GM12878 (cell line): ENCODE measurements at regions not wholly inside any gene's neighbourhood (a gene's known extent, or its start where the extent isn't known, plus 50 kb on each side); places are given as distances from the start of the nearest gene placed in this dataset.

Experiments used
- ATAC-seq: fragments of 200-7000 bp; cut with Tn5 transposase; 3 replicates; pipeline ENCODE4 v1.9.1; 2020; ENCODE audit warnings: mild to moderate bottlenecking, moderate library complexity
- BruUV-seq: library from RNA; stranded (reverse); fragments of 400-500 nt; replicated peaks from 2 replicates; lab custom pipeline; 2021; lab: Mats Ljungman, UMichigan
- CTCF ChIA-PET: fragments of 300-600 bp; sonication (Branson Sonifier 250); formaldehyde crosslinking; extraction: SDS; loops from one replicate; lab custom pipeline; 2021; ENCODE audit warnings: inconsistent platforms; lab: Yijun Ruan, JAX
- POLR2A ChIA-PET: fragments of 350-600 bp; formaldehyde crosslinking; extraction: SDS; loops from one replicate; lab custom pipeline; 2021; ENCODE audit warnings: inconsistent platforms; lab: Charles Lee
- RAD21 ChIA-PET: fragments of 300-600 bp; sonication (Branson Sonifier 250); formaldehyde crosslinking; loops from one replicate; lab custom pipeline; 2023; ENCODE audit warnings: antibody characterized with exemption; ENCODE audit not compliant: unreplicated experiment; lab: Charles Lee
- SMC1A ChIA-PET: fragments of 300-600 bp; sonication (Branson Sonifier 250); formaldehyde crosslinking; loops from one replicate; lab custom pipeline; 2023; ENCODE audit not compliant: unreplicated experiment, uncharacterized antibody; lab: Charles Lee
- DNase-seq: peaks from one replicate; pipeline ENCODE4 v3.0.0-alpha.2; 2011; ENCODE audit warnings: low read depth, low spot score
- FAIRE-seq: peaks from 3 replicates; lab custom pipeline; 2011; peaks lifted over from hg19 to GRCh38; lab: Jason Lieb, UNC
- H2AFZ ChIP-seq: 2 replicates; pipeline ENCODE4 v1.6.0; 2011; ENCODE audit warnings: low read depth, low read length, control low read depth; ENCODE audit not compliant: control insufficient read depth
- H3K27ac ChIP-seq: 2 replicates; pipeline ENCODE4 v1.5.1; 2011; ENCODE audit warnings: control low read depth; ENCODE audit not compliant: control insufficient read depth, insufficient read depth
- H3K27me3 ChIP-seq, 2 experiments: replicated peaks in 1 of 2; 2 replicates each; pipeline versions ENCODE4 v1.6.0 to v1.6.1; 2011; ENCODE audit warnings: low read length in 1 of 2; ENCODE audit not compliant: control insufficient read depth in 2 of 2, insufficient read depth in 2 of 2
- H3K36me3 ChIP-seq, 2 experiments: 2 replicates each; pipeline ENCODE4 v1.5.1; 2011; ENCODE audit warnings: low read length in 1 of 2; ENCODE audit not compliant: control insufficient read depth in 2 of 2, insufficient read depth in 2 of 2
- H3K4me1 ChIP-seq: 2 replicates; pipeline ENCODE4 v1.6.1; 2011; ENCODE audit warnings: mild to moderate bottlenecking, low read length, moderate library complexity, mixed read lengths; ENCODE audit not compliant: control insufficient read depth, insufficient read depth
- H3K4me2 ChIP-seq: 2 replicates; pipeline ENCODE4 v1.6.0; 2011; ENCODE audit warnings: control low read depth; ENCODE audit not compliant: control insufficient read depth, insufficient read depth
- H3K4me3 ChIP-seq: fragments of 200-600 bp; sonication (generic); 2 replicates; pipeline ENCODE4 v1.5.1; 2016
- H3K79me2 ChIP-seq: 2 replicates; pipeline ENCODE4 v1.6.0; 2011; ENCODE audit warnings: low read length; ENCODE audit not compliant: control insufficient read depth, insufficient read depth
- H3K9ac ChIP-seq: 2 replicates; pipeline ENCODE4 v1.8.0; 2011; ENCODE audit warnings: low read length, control low read depth, mixed read lengths; ENCODE audit not compliant: control insufficient read depth, insufficient read depth
- H3K9me3 ChIP-seq: replicated peaks from 3 replicates; pipeline ENCODE4 v1.5.1; 2011; ENCODE audit warnings: mild to moderate bottlenecking, low read length; ENCODE audit not compliant: control insufficient read depth, insufficient read depth
- H4K20me1 ChIP-seq: 2 replicates; pipeline ENCODE4 v1.6.0; 2011; ENCODE audit not compliant: control insufficient read depth, insufficient read depth
- BACH1 ChIP-seq: fragments of 450-650 bp; IDR thresholded peaks from 2 replicates; pipeline ENCODE4 v1.6.1; 2017; ENCODE audit warnings: mild to moderate bottlenecking, borderline replicate concordance
- CBFB ChIP-seq: IDR thresholded peaks from 2 replicates; pipeline ENCODE4 v1.6.1; 2016; ENCODE audit warnings: antibody characterized with exemption, low read depth
- JUNB ChIP-seq: IDR thresholded peaks from 2 replicates; pipeline ENCODE4 v1.6.1; 2016; ENCODE audit warnings: antibody characterized with exemption, mild to moderate bottlenecking
- JUND ChIP-seq: IDR thresholded peaks from 2 replicates; pipeline ENCODE4 v1.6.1; 2012; ENCODE audit warnings: low read depth, mild to moderate bottlenecking, low read length, improper control_type of control experiment, moderate library complexity
- MLLT1 ChIP-seq: fragments of 450-650 bp; IDR thresholded peaks from 2 replicates; pipeline ENCODE4 v1.6.1; 2016; ENCODE audit warnings: mild to moderate bottlenecking
- MTA2 ChIP-seq: fragments of 450-650 bp; IDR thresholded peaks from 2 replicates; pipeline ENCODE4 v1.6.1; 2016; ENCODE audit warnings: low read depth, mild to moderate bottlenecking, moderate library complexity
- MYB ChIP-seq: fragments of 150-350 bp; IDR thresholded peaks from 2 replicates; pipeline ENCODE4 v1.6.1; 2014; ENCODE audit warnings: mild to moderate bottlenecking, low read depth, low read length, borderline replicate concordance
- POU2F2 ChIP-seq: IDR thresholded peaks from 3 replicates; pipeline ENCODE4 v1.6.1; 2011; ENCODE audit warnings: low read depth, mild to moderate bottlenecking, low read length, borderline replicate concordance
- RFX5 ChIP-seq: IDR thresholded peaks from 2 replicates; pipeline ENCODE4 v1.6.1; 2011; ENCODE audit warnings: low read depth, low read length, improper control_type of control experiment
- RUNX3 ChIP-seq: IDR thresholded peaks from 2 replicates; pipeline ENCODE4 v1.6.1; 2012; ENCODE audit warnings: low read length, inconsistent platforms
- SPI1 ChIP-seq: IDR thresholded peaks from 2 replicates; pipeline ENCODE4 v1.6.1; 2011; ENCODE audit warnings: low read depth, mild to moderate bottlenecking, low read length, moderate library complexity, borderline replicate concordance; ENCODE audit not compliant: insufficient read depth
- STAT1 ChIP-seq: fragments of 450-650 bp; conservative IDR thresholded peaks from 2 replicates; pipeline ENCODE4 v1.6.1; 2014; ENCODE audit warnings: antibody characterized with exemption, mild to moderate bottlenecking
- TCF12 ChIP-seq: IDR thresholded peaks from 2 replicates; pipeline ENCODE4 v1.6.1; 2011; ENCODE audit warnings: low read depth, mild to moderate bottlenecking, low read length
- ZBED1 ChIP-seq: IDR thresholded peaks from 2 replicates; pipeline ENCODE4 v1.6.1; 2016; ENCODE audit warnings: borderline replicate concordance
- ZBTB40 ChIP-seq: fragments of 450-650 bp; IDR thresholded peaks from 2 replicates; pipeline ENCODE4 v1.6.1; 2016; ENCODE audit warnings: mild to moderate bottlenecking, moderate library complexity, borderline replicate concordance
- ZNF207 ChIP-seq: fragments of 450-650 bp; IDR thresholded peaks from 2 replicates; pipeline ENCODE4 v1.6.1; 2014; ENCODE audit warnings: antibody characterized with exemption, mild to moderate bottlenecking, borderline replicate concordance
- ZNF384 ChIP-seq: IDR thresholded peaks from 2 replicates; pipeline ENCODE4 v1.6.1; 2012; ENCODE audit warnings: low read depth, mild to moderate bottlenecking, low read length, improper control_type of control experiment, borderline replicate concordance
- WGBS: methylation state at CpG from one replicate; pipeline ENCODE4 v1.1.6; 2016; ENCODE audit warnings: low lambda C conversion rate; ENCODE audit not compliant: insufficient replicate concordance, insufficient coverage; ENCODE audit errors: missing lambda C conversion rate; 5-methylcytosine and 5-hydroxymethylcytosine counted together
- in situ Hi-C: fragments of 300-500 bp; cut with MboI; formaldehyde crosslinking; loops from 9 replicates; pipeline ENCODE4 v1.14.3; 2018; ENCODE audit warnings: mixed read lengths
- intact Hi-C: fragments of 100-400 bp; cut with micrococcal nuclease; formaldehyde crosslinking; loops from one replicate; pipeline ENCODE4 v1.14.2; 2022; ENCODE audit not compliant: unreplicated experiment
- TF ChIP-seq, protein P1 (sequence below): fragments of 450-650 bp; IDR thresholded peaks from 2 replicates; pipeline ENCODE4 v1.6.1; 2017; ENCODE audit warnings: antibody characterized with exemption, mild to moderate bottlenecking, moderate library complexity

DNA sequence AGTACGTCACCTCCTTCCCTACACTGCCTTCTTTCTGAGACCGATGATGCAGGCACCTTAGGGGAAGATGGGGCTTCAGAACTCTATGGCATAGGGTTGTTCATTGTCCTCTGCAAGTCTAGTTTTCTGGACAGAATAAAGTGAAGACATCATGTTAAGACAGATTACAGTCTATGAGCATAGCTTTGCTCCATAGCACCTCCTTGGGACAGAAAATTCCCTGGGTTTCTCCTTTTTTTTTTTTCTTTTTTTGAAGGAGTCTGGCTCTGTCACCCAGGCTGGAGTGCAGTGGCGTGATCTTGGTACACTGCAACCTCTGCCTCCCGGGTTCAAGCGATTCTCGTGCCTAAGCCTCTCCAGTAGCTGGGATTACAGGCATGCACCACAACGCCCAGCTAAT, 119.8 kb upstream of the CADM1 start:
- Histone ChIP-seq H3K9ac (no peak overlapping the region), H2AFZ (no peak overlapping the region), H3K4me1 (no peaks in the 10 kb centered on the region), H3K9me3 (no peaks in the 10 kb centered on the region), H3K4me2 (no peak overlapping the region), H3K27me3 (peaks cover 0 to 2% of the 10 kb centered on the region in 2 experiments; a peak in 1 of 4 replicates), H3K36me3 (no peaks in the 10 kb centered on the region), H3K27ac (no peak overlapping the region), H3K4me3 (no peak overlapping the region), H4K20me1 (no peaks in the 10 kb centered on the region), H3K79me2 (no peaks in the 10 kb centered on the region)
- ChIA-PET CTCF (no interaction called here), RAD21 (no interaction called here), SMC1A (no interaction called here), POLR2A (no interaction called here)
- BruUV-seq, result no TSS peak
- WGBS, result 41% methylated on average over 7 of the region's 7 CpGs
- in situ Hi-C loops (no loop called here), intact Hi-C loops (no loop called here)
- TF ChIP-seq RUNX3 (no peak), MLLT1 (no peak), CBFB (no peak), ZBED1 (no peak), TCF12 (no peak), MTA2 (no peak), SPI1 (no peak), STAT1 (no peak), ZBTB40 (no peak), JUNB (no peak), MYB (no peak), POU2F2 (no peak), JUND (no peak), BACH1 (no peak), ZNF384 (no peak), ZNF207 (no peak), RFX5 (no peak)
- TF ChIP-seq, protein P1, sequence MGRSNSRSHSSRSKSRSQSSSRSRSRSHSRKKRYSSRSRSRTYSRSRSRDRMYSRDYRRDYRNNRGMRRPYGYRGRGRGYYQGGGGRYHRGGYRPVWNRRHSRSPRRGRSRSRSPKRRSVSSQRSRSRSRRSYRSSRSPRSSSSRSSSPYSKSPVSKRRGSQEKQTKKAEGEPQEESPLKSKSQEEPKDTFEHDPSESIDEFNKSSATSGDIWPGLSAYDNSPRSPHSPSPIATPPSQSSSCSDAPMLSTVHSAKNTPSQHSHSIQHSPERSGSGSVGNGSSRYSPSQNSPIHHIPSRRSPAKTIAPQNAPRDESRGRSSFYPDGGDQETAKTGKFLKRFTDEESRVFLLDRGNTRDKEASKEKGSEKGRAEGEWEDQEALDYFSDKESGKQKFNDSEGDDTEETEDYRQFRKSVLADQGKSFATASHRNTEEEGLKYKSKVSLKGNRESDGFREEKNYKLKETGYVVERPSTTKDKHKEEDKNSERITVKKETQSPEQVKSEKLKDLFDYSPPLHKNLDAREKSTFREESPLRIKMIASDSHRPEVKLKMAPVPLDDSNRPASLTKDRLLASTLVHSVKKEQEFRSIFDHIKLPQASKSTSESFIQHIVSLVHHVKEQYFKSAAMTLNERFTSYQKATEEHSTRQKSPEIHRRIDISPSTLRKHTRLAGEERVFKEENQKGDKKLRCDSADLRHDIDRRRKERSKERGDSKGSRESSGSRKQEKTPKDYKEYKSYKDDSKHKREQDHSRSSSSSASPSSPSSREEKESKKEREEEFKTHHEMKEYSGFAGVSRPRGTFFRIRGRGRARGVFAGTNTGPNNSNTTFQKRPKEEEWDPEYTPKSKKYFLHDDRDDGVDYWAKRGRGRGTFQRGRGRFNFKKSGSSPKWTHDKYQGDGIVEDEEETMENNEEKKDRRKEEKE, result no peak
- ATAC-seq (no peak), DNase-seq (no peak), FAIRE-seq (no peak)
